ENCODE measurements at regions not wholly inside any gene's neighbourhood (a gene's known extent, or its start where the extent isn't known, plus 50 kb on each side); places are given as distances from the start of the nearest gene placed in this dataset.

DNA sequence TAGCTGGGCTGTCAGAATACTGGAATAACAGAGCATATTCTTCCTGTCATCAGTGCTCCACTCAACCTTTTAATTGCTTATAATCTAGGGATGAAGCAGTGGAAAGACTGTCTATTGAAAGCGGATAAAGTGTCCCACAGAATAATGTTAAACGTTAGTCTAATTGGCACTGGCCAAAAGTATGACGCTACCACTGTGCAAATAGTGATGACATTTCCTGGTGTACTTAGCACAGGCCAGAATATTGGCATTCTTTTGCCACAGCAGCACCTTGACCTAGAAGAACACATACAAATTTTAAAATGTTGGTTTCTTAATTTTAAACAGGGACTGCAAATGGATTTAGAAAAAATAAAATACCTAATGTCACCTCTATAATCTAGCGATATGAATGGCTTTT, 635.2 kb upstream of the SPANXN1 start:
- no peak for TF ChIP-seq POLR2A (IDR thresholded peaks at IDR 0.05)
- no peak for TF ChIP-seq CTCF (IDR thresholded peaks at IDR 0.05)
- no peak for TF ChIP-seq POLR2AphosphoS5 (IDR thresholded peaks at IDR 0.05)
- no peak for TF ChIP-seq EP300 (IDR thresholded peaks at IDR 0.05; ENCODE audit: low read depth)

Measured in transverse colon (tissue), 4 donors.